ENCODE measurements at regions not wholly inside any gene's neighbourhood (a gene's known extent, or its start where the extent isn't known, plus 50 kb on each side); places are given as distances from the start of the nearest gene placed in this dataset.

GRCh38 chr19:30754162-30754561 is 382.0 kb downstream of the ZNF536 start:
- DNase-seq (ENCODE audit: low read depth in 1 of 2, low spot score in 1 of 2), result no peak
- Histone ChIP-seq H3K27ac (no peak overlapping the region), H3K4me3 (no peak overlapping the region), H3K4me2 (no peak overlapping the region), H3K4me1 (no peaks in the 10 kb centered on the region), H3K9me3 (peaks cover 18% of the 10 kb centered on the region; the same call in 2 of the 3 replicates)
- POLR2A ChIA-PET, result no interaction called here
- ATAC-seq, result no peak
- WGBS (ENCODE audit: missing lambda C conversion rate), result 0% methylated on average over 1 of the region's 1 CpG
- TF ChIP-seq HEYL (CRISPR knock-in tag; IDR thresholded peaks at IDR 0.05), result no peak
- no peak for TF ChIP-seq CHD4 (IDR thresholded peaks at IDR 0.05; ENCODE audit: borderline replicate concordance)
- TF ChIP-seq CBX2 (IDR thresholded peaks at IDR 0.05; ENCODE audit: borderline replicate concordance, low read depth), result no peak
- peak; percentile 82 for FAIRE-seq
- CTCF ChIA-PET, result interaction anchor here (0.6 to 0.9 kb wide), 2 partner anchors 71 to 1688 kb away, joined by 3 read pairs; no protein-coding TSS in a partner anchor

- TF ChIP-seq RAD21 (conservative IDR thresholded peaks at IDR 0.05 in 1 of 2, IDR thresholded peaks at IDR 0.05 in 1 of 2) (no peak), CTCF (IDR thresholded peaks at IDR 0.05) (no peak), CEBPB (IDR thresholded peaks at IDR 0.05) (no peak), E2F6 (IDR thresholded peaks at IDR 0.05; ENCODE audit: borderline replicate concordance, low read depth) (no peak), MAZ (IDR thresholded peaks at IDR 0.05; ENCODE audit: borderline replicate concordance, low read depth, low read length) (no peak), POLR2A (IDR thresholded peaks at IDR 0.05; ENCODE audit: low read length) (no peak), RNF2 (IDR thresholded peaks at IDR 0.05; ENCODE audit: borderline replicate concordance, low read depth) (no peak), NFE2L2 (conservative IDR thresholded peaks at IDR 0.05; ENCODE audit: low read length) (no peak), MAX (IDR thresholded peaks at IDR 0.05) (no peak), USF2 (IDR thresholded peaks at IDR 0.05) (no peak), JUN (IDR thresholded peaks at IDR 0.05) (no peak)
- Histone ChIP-seq H3K9me3 (peaks cover 22% of the 10 kb centered on the region; the same call in 2 of the 3 replicates), H3K4me2 (no peak overlapping the region), H3K27ac (no peak overlapping the region), H3K4me1 (no peaks in the 10 kb centered on the region), H3K4me3 (no peak overlapping the region)
- ChIA-PET POLR2A (no interaction called here), CTCF (interaction anchor here (1.3 kb wide), 1 partner anchor 47 kb away, joined by 3 read pairs; no protein-coding TSS in a partner anchor)
- no peak for DNase-seq (ENCODE audit: low read depth in 1 of 2, low spot score in 1 of 2)
- no peak for ATAC-seq
- WGBS (ENCODE audit: missing lambda C conversion rate), result 2% methylated on average over 3 of the region's 3 CpGs
- peak; percentile 28 for FAIRE-seq
These were observed 380.7 kb downstream of the ZNF536 start for GRCh38 chr19:30752876-30753275.

- 2% methylated on average over 6 of the region's 6 CpGs for WGBS (ENCODE audit: missing lambda C conversion rate)
- Histone ChIP-seq H3K4me1 (no peaks in the 10 kb centered on the region), H3K27ac (no peak overlapping the region), H3K9me3 (peaks cover 22% of the 10 kb centered on the region; the same call in 2 of the 3 replicates), H3K4me3 (no peak overlapping the region), H3K4me2 (no peak overlapping the region)
- FAIRE-seq (no peak), DNase-seq (ENCODE audit: low read depth in 1 of 2, low spot score in 1 of 2) (no peak), ATAC-seq (no peak)
- POLR2A ChIA-PET, result no interaction called here
- CTCF ChIA-PET, result interaction anchor here (1.0 to 1.3 kb wide), 3 partner anchors 26 to 85 kb away, joined by 3 to 4 read pairs (median 3); no protein-coding TSS in a partner anchor
- no peak for TF ChIP-seq ESRRA (IDR thresholded peaks at IDR 0.05; ENCODE audit: borderline replicate concordance, low read length)
- TF ChIP-seq CHD4 (IDR thresholded peaks at IDR 0.05; ENCODE audit: borderline replicate concordance), result no peak
- TF ChIP-seq EP300 (IDR thresholded peaks at IDR 0.05), result no peak
- no peak for TF ChIP-seq HMGXB4 (CRISPR knock-in tag; IDR thresholded peaks at IDR 0.05; ENCODE audit: borderline replicate concordance)
- no peak for TF ChIP-seq PHF8 (IDR thresholded peaks at IDR 0.05; ENCODE audit: borderline replicate concordance, low read depth)
- no peak for TF ChIP-seq CTCF (IDR thresholded peaks at IDR 0.05)
- TF ChIP-seq EHMT2 (IDR thresholded peaks at IDR 0.05; ENCODE audit: low read depth), result no peak
- no peak for TF ChIP-seq RAD21 (conservative IDR thresholded peaks at IDR 0.05 in 1 of 2, IDR thresholded peaks at IDR 0.05 in 1 of 2)
- TF ChIP-seq CBX8 (IDR thresholded peaks at IDR 0.05), result no peak
- no peak for TF ChIP-seq GATA3 (IDR thresholded peaks at IDR 0.05; ENCODE audit: borderline replicate concordance)
- no peak for TF ChIP-seq RCOR1 (IDR thresholded peaks at IDR 0.05; ENCODE audit: low read depth, low read length)
- no peak for TF ChIP-seq ATOH8 (CRISPR knock-in tag; IDR thresholded peaks at IDR 0.05; ENCODE audit: low read depth)
These were observed 380.0 kb downstream of the ZNF536 start for GRCh38 chr19:30752201-30752600.
